Adrenal gland (tissue), 5 donors: ENCODE measurements at regions not wholly inside any gene's neighbourhood (a gene's known extent, or its start where the extent isn't known, plus 50 kb on each side); places are given as distances from the start of the nearest gene placed in this dataset.

Source experiments
- CTCF ChIP-seq, 6 experiments: fragments of 450-650 bp in 4 of 6; fragments of 200-600 bp in 2 of 6; sonication (generic) in 1 of 6; IDR thresholded peaks; 1 replicate in 5 of 6; 2 replicates in 1 of 6; pipeline versions ENCODE4 v1.5.1 to v1.8.0; 2016 to 2021; ENCODE audit warnings: antibody characterized with exemption in 6 of 6, mild to moderate bottlenecking in 2 of 6, moderate library complexity in 1 of 6
- POLR2A ChIP-seq, 2 donors: fragments of 450-650 bp; IDR thresholded peaks; one replicate each; pipeline ENCODE4 v1.6.1; 2017; ENCODE audit warnings: antibody characterized with exemption in 2 of 2, mild to moderate bottlenecking in 2 of 2, moderate library complexity in 1 of 2
- donor health status: DM: no; HTN: no; CAD: no.

GRCh38 chr16:20192801-20193200, 119.1 kb upstream of the GPR139 start:
- no peak for TF ChIP-seq POLR2A (IDR thresholded peaks at IDR 0.05)
- no peak for TF ChIP-seq CTCF (IDR thresholded peaks at IDR 0.05)
